Suprapubic skin (tissue), 3 donors: ENCODE measurements at regions not wholly inside any gene's neighbourhood (a gene's known extent, or its start where the extent isn't known, plus 50 kb on each side); places are given as distances from the start of the nearest gene placed in this dataset.

Experiments
- POLR2AphosphoS5 ChIP-seq, 3 donors: sonication (generic); formaldehyde crosslinking; IDR thresholded peaks; one replicate each; pipeline ENCODE4 v1.6.1; 2017; ENCODE audit warnings: antibody characterized with exemption in 3 of 3
- TF ChIP-seq, protein P1 (sequence below), 2 donors: fragments of 200-600 bp in 1 of 2; fragments of 450-650 bp in 1 of 2; sonication (generic) in 1 of 2; IDR thresholded peaks; one replicate each; pipeline ENCODE4 v1.5.1; 2016 to 2019; ENCODE audit warnings: antibody characterized with exemption in 2 of 2, mild to moderate bottlenecking in 1 of 2, moderate library complexity in 1 of 2

DNA sequence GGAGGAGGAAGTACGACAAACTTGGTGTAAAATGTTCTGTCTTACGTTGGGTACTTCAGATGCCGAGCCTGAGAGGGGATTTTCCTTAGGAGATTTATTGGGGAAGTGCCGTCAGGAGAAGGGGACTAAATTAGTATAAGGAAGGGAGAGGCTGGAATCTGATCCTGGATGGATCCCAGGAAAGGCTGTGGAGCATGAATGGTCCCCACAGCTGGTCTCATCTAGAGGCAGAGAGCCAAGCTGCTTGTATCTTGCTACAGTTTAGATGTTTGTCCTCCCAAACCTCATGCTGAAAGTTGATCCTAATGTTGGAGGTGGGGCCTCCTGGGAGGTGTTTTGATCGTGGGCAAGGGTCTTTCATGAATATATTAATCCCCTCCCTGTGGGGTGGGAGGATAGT lies 798.4 kb upstream of the EEF2KMT start:
- TF ChIP-seq, protein P1, sequence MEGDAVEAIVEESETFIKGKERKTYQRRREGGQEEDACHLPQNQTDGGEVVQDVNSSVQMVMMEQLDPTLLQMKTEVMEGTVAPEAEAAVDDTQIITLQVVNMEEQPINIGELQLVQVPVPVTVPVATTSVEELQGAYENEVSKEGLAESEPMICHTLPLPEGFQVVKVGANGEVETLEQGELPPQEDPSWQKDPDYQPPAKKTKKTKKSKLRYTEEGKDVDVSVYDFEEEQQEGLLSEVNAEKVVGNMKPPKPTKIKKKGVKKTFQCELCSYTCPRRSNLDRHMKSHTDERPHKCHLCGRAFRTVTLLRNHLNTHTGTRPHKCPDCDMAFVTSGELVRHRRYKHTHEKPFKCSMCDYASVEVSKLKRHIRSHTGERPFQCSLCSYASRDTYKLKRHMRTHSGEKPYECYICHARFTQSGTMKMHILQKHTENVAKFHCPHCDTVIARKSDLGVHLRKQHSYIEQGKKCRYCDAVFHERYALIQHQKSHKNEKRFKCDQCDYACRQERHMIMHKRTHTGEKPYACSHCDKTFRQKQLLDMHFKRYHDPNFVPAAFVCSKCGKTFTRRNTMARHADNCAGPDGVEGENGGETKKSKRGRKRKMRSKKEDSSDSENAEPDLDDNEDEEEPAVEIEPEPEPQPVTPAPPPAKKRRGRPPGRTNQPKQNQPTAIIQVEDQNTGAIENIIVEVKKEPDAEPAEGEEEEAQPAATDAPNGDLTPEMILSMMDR (IDR thresholded peaks at IDR 0.05): no peak
- no peak for TF ChIP-seq POLR2AphosphoS5 (IDR thresholded peaks at IDR 0.05)
